NCI-H1105 (cell line): ENCODE measurements at regions not wholly inside any gene's neighbourhood (a gene's known extent, or its start where the extent isn't known, plus 50 kb on each side); places are given as distances from the start of the nearest gene placed in this dataset.

Experiments used
- DNase-seq: peaks from one replicate; lab custom pipeline; 2025; lab: John Stamatoyannopoulos, UW

DNA sequence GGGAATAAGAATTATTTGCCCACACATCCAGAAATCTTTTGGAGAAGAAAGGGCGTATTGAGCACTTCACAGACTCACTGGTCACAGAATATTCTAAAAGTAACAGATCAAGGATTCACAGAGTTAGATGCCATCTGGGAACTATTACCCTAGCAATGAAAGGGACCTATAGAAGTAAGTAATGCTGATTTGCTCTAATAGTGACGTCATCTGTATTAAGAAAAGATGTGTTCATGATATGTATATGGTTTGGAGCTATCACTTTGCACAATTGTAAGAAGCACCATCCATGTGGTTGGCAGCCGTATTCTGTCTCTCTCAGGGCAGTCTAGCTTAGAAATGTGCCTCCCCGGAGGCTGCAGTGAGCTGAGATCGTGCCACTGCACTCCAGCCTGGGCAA, 52.8 kb upstream of the SV2C start:
- DNase-seq: no peak

DNA sequence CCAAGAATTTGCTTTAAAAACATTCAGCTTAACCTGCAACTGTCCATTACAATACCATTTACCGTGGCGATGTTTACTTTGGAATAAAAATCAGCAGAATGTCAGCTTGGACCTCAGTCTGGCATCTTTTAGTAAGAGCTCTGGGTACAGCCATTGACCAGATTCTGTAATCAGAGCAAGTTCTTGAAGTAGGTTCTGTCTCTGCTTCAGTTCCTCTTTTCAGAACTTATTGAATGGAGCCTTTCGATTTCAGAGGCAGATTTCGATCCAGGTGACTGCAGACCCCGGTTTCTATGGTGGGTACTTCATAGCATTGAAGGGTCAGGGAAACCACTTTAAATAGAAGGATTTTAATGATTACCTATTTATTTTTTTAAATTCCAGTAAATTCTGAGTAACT, 53.4 kb upstream of the SV2C start:
- no peak for DNase-seq

GRCh38 chr5:76025790-76026189, 57.4 kb upstream of the SV2C start:
- no peak for DNase-seq

DNA sequence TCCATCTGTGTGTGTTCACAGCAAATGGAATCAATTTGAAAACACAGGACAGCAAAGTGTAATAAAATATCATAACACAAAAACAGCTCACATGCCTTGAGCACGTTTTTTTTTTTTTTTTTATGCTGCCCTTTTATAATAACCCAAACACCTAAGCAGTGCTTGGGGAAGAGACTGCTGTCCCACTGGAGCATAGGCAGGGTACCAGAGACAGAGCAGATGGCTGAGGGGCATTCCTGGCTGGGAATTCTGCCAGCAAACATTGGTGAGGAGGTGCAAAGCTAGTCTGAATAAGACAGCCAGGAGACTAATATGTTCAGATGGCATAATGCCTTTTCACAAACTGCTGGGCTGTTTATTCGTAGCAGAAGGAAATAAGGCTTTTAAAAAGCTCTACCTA, 58.1 kb upstream of the SV2C start:
- peak; percentile 41 for DNase-seq

DNA sequence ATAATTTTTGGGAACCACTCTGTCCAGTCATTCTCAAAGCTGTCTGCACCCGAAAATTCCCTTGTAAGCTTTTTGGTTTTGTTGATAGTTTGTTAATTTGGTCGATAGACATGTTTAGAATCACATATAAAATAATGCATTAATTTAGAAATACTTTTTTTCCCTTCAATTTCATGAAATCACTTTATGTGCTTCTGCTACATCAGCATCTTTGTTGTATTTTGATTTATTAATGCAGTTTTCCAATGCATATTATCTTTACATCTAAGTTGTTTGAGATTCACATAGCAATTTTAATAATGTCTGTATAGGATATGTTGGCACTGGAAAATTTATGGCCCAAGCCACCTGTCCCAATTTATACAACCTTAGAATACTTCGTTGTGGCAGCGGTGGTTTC, 60.6 kb upstream of the SV2C start:
- no peak for DNase-seq

GRCh38 chr5:76021936-76022584, 61.1 kb upstream of the SV2C start:
- DNase-seq: no peak

DNA sequence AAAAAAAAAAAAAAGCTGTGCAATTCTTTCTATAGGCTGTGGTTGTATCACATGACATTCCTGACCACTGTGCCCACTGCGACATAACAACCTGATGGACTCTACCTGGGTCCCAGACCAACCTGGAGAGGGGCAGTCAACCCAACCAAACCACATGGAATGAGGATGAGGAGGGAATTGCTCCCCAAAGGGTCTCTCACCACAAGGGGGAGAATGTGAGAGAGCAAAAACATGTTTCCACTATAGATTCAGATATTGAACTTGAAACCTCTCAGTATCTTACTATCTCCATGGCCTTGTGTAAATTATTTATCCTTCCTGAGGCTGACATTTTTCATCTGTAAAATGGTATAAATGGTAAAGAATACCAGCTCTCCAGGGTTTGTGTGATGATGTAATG, 66.9 kb upstream of the SV2C start:
- DNase-seq: no peak

DNA sequence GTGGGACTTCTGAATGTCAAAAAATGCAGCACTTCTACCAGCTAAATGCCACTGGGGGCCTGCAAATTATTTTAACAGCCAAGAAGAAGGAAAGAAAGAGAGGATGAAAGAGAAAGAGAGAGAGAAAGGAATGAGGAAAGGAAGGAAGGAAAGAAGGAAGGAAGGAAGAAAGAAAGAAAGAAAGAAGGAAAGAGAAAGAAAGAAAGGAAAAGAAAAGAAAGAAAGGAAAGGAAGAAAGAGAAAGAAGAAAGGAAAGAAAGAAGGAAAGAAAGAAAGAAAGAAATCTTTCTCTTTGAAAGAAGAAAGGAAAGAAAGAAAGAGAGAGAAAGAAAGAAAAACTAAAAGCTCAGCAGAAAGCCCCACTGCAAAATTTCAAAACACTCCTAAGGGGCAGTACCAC, 69.2 kb upstream of the SV2C start:
- no peak for DNase-seq

GRCh38 chr5:76007904-76008303, 75.3 kb upstream of the SV2C start:
- no peak for DNase-seq

- DNase-seq: no peak
These were observed 82.6 kb upstream of the SV2C start for GRCh38 chr5:76000582-76000981.

DNA sequence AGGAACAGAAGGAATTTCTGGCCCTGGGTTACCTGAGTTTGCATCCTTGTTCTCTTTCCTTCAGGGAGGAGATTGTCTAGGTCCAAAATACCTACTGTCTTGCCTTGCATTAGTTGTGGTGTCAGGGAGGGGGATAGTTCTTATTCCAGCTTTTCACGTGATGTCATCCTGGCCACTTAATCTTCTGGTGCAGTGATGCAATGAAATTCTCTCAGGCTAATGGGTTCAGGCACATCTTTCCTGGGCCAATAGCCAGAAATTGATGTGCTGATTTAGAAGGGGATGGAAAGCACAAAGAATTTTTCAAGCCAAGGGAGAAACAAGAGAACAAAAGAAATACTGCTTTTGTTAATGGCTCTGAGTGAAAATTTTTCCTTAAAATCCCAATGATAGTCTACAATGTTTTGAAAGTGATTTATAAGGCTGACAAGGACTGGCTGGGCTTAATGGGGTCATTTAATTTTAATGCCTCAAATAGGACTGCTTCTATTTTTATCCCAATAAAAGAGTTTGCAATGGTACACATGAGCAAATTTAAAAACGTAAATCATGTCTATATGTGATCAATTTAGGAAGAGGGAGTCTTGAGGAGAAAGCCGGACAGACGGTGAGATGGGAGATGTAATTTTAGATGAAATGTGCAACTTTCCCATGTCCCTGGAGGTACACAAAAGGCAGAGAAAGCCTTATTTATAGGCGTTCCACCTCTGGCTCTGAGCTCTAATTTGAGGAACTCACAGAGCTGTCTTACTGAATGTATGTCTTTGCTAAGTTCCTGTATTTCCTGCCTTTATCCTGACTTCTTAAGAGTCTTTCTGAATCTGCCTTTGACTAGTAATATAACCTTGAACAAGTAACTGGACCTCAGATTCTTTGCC, 89.3 kb upstream of the SV2C start:
- no peak for DNase-seq

GRCh38 chr5:75993183-75993582, 90.0 kb upstream of the SV2C start:
- no peak for DNase-seq

DNA sequence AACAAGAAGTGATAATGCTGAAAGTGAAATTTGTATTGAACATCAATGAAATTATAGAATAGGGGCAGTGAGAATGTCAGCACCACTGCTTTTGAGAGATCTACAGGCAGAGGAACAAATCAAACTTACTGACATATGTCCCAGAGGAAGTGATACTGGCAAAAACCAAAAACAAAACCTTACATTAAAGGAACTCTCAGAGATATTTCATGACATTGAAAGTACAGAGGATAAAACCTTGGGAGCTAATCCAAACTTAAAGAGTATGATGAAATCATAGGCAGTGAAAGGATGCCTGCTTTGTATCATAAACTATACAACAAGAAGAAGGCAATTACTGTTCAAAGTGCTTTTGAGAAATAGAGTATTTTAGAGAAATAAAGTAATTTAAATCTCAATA, 90.4 kb upstream of the SV2C start:
- no peak for DNase-seq

DNA sequence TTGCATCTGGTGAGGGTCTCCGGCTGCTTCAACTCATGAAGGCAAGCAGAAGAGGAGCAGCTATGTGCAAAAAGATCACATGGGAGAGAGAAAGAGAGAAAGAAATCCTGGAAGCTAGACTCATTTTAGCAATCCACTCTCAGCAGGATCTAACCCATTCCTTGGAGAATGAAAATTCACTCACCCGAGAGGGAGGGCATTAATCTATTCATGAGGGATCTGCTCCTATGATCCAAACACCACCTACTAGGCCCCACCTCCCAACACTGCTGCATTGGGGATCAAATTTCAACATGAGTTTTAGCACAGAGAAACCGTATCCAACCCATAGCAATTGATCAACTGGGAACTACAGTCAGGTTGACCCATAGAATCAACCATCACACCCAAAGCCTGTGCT, 98.1 kb upstream of the SV2C start:
- DNase-seq: no peak

GRCh38 chr5:75975496-75975895, 107.7 kb upstream of the SV2C start:
- no peak for DNase-seq

GRCh38 chr5:75965292-75965691, 117.9 kb upstream of the SV2C start:
- no peak for DNase-seq

DNA sequence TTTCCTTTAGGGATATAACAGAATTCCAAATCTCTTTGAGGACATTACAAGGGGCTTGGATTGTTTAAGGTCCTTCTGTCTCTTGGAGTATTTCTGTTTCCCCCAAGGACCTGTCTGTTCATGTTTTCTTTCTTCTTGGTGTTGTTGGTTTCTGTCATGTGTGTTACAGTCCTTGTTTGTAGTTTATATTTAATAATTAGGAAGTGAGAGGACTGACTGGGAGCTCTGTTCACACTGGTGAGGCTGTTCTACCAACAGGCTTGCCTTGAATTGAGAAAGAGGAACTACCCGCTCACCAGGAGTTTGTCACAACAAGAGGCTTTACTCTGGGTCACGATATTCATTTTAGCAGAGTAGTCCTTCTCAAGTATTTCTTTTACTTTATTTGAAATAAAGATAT, 119.2 kb upstream of the SV2C start:
- DNase-seq: no peak

DNA sequence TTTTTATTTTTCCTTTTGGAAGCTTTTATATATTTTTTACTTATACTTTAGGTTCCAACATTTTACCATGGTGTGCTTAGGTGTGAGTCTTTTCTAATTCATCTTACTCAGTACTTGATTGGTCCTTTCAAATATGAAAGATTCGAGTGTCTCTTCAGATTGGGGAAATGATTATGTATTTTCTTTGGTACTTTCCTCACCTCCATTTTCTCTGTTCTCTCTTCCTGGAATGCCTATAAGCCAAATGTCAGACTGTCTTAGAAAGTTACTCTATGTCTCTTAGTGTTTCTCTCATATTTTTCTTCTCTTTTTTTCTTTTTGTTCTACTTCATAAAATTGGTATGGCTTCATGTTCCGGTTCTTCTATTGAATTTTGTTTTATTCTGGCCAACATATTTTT, 119.6 kb upstream of the SV2C start:
- no peak for DNase-seq

GRCh38 chr5:75961818-75962217, 121.4 kb upstream of the SV2C start:
- DNase-seq: no peak

DNA sequence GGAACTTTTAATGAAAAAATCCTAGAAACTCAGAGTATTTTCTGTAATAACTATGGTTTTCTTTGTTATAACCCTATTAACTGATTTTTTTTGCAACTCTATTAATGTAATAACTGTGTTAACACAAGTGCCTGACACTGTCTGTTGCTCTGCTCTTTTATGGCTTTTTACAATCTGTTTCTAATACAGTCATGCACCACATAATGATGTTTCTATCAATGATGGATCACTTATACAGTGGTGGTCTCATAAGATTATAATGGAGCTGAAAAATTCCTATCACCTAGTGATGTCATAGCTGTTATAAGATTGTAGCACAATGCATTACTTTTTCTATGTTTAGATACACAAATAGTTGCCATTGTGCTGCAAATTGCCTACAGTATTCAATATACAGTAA, 123.1 kb upstream of the SV2C start:
- DNase-seq: no peak

- DNase-seq: no peak
These were observed 130.2 kb upstream of the SV2C start for GRCh38 chr5:75952963-75953362.

DNA sequence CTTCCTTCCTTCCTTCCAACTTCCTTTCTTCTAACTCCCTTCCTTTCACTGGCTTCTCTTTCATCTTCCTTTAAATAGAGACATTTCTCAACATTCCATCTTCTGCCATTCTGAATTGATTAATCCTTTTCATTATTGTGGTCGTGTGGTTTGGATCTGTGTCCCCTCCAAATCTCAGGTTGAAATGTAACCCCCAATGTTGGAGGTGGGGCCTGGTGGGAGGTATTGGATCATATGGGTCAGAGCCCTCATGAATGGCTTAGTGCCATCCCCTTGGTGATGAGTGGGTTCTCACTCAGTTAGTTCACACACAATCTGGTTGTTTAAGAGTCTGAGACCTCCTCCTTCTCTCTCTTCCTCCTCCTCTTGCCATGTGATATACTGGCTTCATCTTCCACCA, 130.9 kb upstream of the SV2C start:
- no peak for DNase-seq

DNA sequence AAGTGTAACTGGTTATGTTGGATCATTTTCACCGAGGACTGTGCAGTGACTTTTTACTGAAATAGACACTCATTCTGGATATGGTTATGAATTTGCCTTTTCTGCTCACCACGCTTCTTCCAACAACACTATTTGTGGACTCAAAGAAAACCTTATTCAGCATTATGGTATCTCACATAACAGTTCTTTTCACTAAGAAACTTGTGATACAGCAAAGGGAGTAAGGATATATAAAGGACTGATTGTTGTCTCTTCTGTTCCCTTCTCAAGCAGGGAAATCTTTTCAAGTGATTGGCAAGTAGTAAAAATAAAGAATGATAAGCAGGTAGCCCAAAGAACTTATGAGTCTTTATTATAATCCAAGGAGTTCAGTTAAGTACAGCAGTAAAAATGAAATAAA, 131.5 kb upstream of the SV2C start:
- DNase-seq: no peak

DNA sequence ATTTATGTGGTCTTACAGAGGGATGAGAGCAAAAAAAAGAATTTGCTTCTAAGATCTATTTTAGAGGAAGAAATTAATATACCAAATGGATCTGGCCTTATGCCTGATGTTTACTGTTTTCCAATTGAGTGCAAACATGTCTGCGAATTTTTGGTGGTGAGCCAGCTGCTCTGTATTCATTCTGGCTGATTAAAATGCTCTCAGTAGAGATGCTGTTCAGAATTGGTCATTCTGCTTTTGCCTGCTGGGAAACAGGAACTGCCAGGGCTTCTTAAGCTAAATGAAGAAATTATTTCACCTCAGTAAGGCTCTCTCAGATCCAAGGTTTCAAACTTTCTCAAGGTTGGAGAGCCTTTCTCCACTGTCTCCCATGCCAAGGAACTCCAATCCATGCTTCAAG, 132.0 kb upstream of the SV2C start:
- peak; percentile 54 for DNase-seq
